HL-60 (cell line): ENCODE measurements at regions not wholly inside any gene's neighbourhood (a gene's known extent, or its start where the extent isn't known, plus 50 kb on each side); places are given as distances from the start of the nearest gene placed in this dataset.

Experiments
- GABPA ChIP-seq: IDR thresholded peaks from 2 replicates; pipeline ENCODE4 v1.6.1; 2012; ENCODE audit warnings: low read depth
- POLR2AphosphoS5 ChIP-seq: IDR thresholded peaks from 2 replicates; pipeline ENCODE4 v1.6.1; 2012; ENCODE audit warnings: low read depth
- REST ChIP-seq: IDR thresholded peaks from 2 replicates; pipeline ENCODE4 v1.6.1; 2012; ENCODE audit warnings: low read depth; ENCODE audit not compliant: insufficient replicate concordance
- SPI1 ChIP-seq: IDR thresholded peaks from 2 replicates; pipeline ENCODE4 v1.6.1; 2012; ENCODE audit warnings: low read depth, mild to moderate bottlenecking, borderline replicate concordance
- TF ChIP-seq, protein P1 (sequence below): IDR thresholded peaks from one replicate; pipeline ENCODE4 v1.5.1; 2011; ENCODE audit warnings: low read length, control low read depth, inconsistent platforms; ENCODE audit not compliant: insufficient read depth

DNA sequence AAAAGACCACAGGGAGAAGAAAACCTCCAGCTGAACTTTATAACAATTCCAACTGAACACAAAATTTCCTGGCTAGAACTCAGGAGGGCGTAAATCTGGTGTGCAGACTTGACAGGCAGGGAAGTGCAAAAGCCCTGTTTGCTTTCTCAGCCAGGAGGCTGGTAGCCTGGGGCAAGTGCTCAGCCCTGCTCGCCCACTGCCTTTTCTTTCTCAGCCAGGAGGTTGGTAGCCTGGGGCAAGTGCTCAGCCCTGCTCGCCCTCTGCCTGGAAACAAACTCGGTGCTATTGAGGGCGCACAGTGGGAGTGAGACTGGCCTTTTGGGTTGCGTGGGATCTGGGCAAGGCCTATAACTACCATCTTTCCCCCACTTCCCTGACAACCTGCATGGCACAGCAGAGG lies 275.4 kb upstream of the MAOA start:
- TF ChIP-seq, protein P1, sequence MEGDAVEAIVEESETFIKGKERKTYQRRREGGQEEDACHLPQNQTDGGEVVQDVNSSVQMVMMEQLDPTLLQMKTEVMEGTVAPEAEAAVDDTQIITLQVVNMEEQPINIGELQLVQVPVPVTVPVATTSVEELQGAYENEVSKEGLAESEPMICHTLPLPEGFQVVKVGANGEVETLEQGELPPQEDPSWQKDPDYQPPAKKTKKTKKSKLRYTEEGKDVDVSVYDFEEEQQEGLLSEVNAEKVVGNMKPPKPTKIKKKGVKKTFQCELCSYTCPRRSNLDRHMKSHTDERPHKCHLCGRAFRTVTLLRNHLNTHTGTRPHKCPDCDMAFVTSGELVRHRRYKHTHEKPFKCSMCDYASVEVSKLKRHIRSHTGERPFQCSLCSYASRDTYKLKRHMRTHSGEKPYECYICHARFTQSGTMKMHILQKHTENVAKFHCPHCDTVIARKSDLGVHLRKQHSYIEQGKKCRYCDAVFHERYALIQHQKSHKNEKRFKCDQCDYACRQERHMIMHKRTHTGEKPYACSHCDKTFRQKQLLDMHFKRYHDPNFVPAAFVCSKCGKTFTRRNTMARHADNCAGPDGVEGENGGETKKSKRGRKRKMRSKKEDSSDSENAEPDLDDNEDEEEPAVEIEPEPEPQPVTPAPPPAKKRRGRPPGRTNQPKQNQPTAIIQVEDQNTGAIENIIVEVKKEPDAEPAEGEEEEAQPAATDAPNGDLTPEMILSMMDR = no peak
- TF ChIP-seq POLR2AphosphoS5 = no peak
- TF ChIP-seq GABPA = no peak
- no peak for TF ChIP-seq REST
- no peak for TF ChIP-seq SPI1
